ENCODE measurements at regions not wholly inside any gene's neighbourhood (a gene's known extent, or its start where the extent isn't known, plus 50 kb on each side); places are given as distances from the start of the nearest gene placed in this dataset.

- DNase-seq (ENCODE audit: extremely low read depth, low read depth): no peak
- TF ChIP-seq CTCF (IDR thresholded peaks at IDR 0.05; ENCODE audit: low read depth, low read length, missing control alignments): no peak
- H3K4me3 ChIP-seq (replicated peaks; ENCODE audit: low read depth, low read length): no peak overlapping the region
Measured at GRCh38 chr9:88754452-88754851, 219.5 kb downstream of the NXNL2 start.

- DNase-seq (ENCODE audit: extremely low read depth, low read depth): no peak
- no peak overlapping the region for H3K4me3 ChIP-seq (replicated peaks; ENCODE audit: low read depth, low read length)
- TF ChIP-seq CTCF (IDR thresholded peaks at IDR 0.05; ENCODE audit: low read depth, low read length, missing control alignments): no peak
Measured at GRCh38 chr9:88754886-88755285, 219.9 kb downstream of the NXNL2 start.

- H3K4me3 ChIP-seq (replicated peaks; ENCODE audit: low read depth, low read length): no peak overlapping the region
- TF ChIP-seq CTCF (IDR thresholded peaks at IDR 0.05; ENCODE audit: low read depth, low read length, missing control alignments): no peak
- no peak for DNase-seq (ENCODE audit: extremely low read depth, low read depth)
Measured at GRCh38 chr9:88757406-88758010, 222.5 kb downstream of the NXNL2 start.

GRCh38 chr9:88759364-88759763 is 224.4 kb downstream of the NXNL2 start:
- no peak overlapping the region for H3K4me3 ChIP-seq (replicated peaks; ENCODE audit: low read depth, low read length)
- no peak for DNase-seq (ENCODE audit: extremely low read depth, low read depth)
- TF ChIP-seq CTCF (IDR thresholded peaks at IDR 0.05; ENCODE audit: low read depth, low read length, missing control alignments): no peak

GRCh38 chr9:88766778-88767503 is 224.3 kb upstream of the S1PR3 start:
- no peak overlapping the region for H3K4me3 ChIP-seq (replicated peaks; ENCODE audit: low read depth, low read length)
- TF ChIP-seq CTCF (IDR thresholded peaks at IDR 0.05; ENCODE audit: low read depth, low read length, missing control alignments): no peak
- DNase-seq (ENCODE audit: extremely low read depth, low read depth): no peak

- H3K4me3 ChIP-seq (replicated peaks; ENCODE audit: low read depth, low read length): no peak overlapping the region
- no peak for TF ChIP-seq CTCF (IDR thresholded peaks at IDR 0.05; ENCODE audit: low read depth, low read length, missing control alignments)
- DNase-seq (ENCODE audit: extremely low read depth, low read depth): no peak
Measured at GRCh38 chr9:88767504-88767790, 223.8 kb upstream of the S1PR3 start.

- no peak for TF ChIP-seq CTCF (IDR thresholded peaks at IDR 0.05; ENCODE audit: low read depth, low read length, missing control alignments)
- no peak overlapping the region for H3K4me3 ChIP-seq (replicated peaks; ENCODE audit: low read depth, low read length)
- DNase-seq (ENCODE audit: extremely low read depth, low read depth): no peak
Measured at GRCh38 chr9:88772575-88772974, 218.7 kb upstream of the S1PR3 start.

All from HFF-Myc (cell line).